ENCODE measurements at regions not wholly inside any gene's neighbourhood (a gene's known extent, or its start where the extent isn't known, plus 50 kb on each side); places are given as distances from the start of the nearest gene placed in this dataset.
"Not testable (repeated sequence)": the region's sequence is repeated elsewhere in the genome, so short reads cannot be mapped to it uniquely, and the experiment has no call there.

DNA sequence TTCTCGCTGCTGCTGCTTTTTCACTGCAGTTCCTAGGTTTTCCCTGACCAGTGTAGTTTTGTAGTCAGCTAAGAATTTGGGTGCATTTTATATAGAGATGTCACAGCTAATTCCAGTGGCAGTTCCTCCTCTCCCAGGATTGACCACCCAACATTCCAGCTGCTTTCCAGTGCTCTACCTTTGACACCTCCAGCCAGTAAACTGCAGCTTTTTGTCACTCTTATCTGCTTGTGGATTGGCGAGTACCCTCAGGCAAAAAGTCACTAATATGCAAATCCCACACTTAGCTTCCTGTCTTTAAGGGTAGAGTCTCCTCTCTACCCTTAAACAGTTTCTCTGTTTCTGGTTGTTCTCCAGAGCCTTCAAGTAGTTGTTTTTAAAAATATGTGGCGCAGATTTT is 146.9 kb upstream of the KCNG1 start:
- no peaks in the 10 kb centered on the region for H3K36me3 ChIP-seq (ENCODE audit: control insufficient read depth, insufficient read depth, low read length)
- H3K4me1 ChIP-seq (ENCODE audit: control insufficient read depth, insufficient read depth, low read length, poor library complexity, severe bottlenecking): no peaks in the 10 kb centered on the region
- no peak overlapping the region for H3K27ac ChIP-seq (ENCODE audit: insufficient read depth, low read length, poor library complexity, severe bottlenecking)
- no peaks in the 10 kb centered on the region for H3K27me3 ChIP-seq (replicated peaks; ENCODE audit: control insufficient read depth, insufficient read depth, low read length, poor library complexity, severe bottlenecking)
- H3K4me3 ChIP-seq (ENCODE audit: insufficient read depth, low read depth, low read length, poor library complexity, severe bottlenecking): no peak overlapping the region
- no peaks in the 10 kb centered on the region for H3K9me3 ChIP-seq (ENCODE audit: control insufficient read depth, low read length)
- DNase-seq: no peak

- not testable (repeated sequence) for H3K27ac ChIP-seq (ENCODE audit: insufficient read depth, low read length, poor library complexity, severe bottlenecking)
Observed at GRCh38 chr20:51167911-51168310, 145.0 kb upstream of the KCNG1 start.

GRCh38 chr20:51166489-51166888 is 143.6 kb upstream of the KCNG1 start:
- Histone ChIP-seq H3K27ac (ENCODE audit: insufficient read depth, low read length, poor library complexity, severe bottlenecking) (no peak overlapping the region), H3K27me3 (replicated peaks; ENCODE audit: control insufficient read depth, insufficient read depth, low read length, poor library complexity, severe bottlenecking) (no peaks in the 10 kb centered on the region), H3K4me3 (ENCODE audit: insufficient read depth, low read depth, low read length, poor library complexity, severe bottlenecking) (no peak overlapping the region), H3K9me3 (ENCODE audit: control insufficient read depth, low read length) (no peaks in the 10 kb centered on the region), H3K36me3 (ENCODE audit: control insufficient read depth, insufficient read depth, low read length) (no peaks in the 10 kb centered on the region), H3K4me1 (ENCODE audit: control insufficient read depth, insufficient read depth, low read length, poor library complexity, severe bottlenecking) (no peaks in the 10 kb centered on the region)
- DNase-seq: no peak

More at GRCh38 chr20:51167911-51168310, 145.0 kb upstream of the KCNG1 start:
- H3K27me3 ChIP-seq (replicated peaks; ENCODE audit: control insufficient read depth, insufficient read depth, low read length, poor library complexity, severe bottlenecking); DNase-seq; H3K36me3 ChIP-seq (ENCODE audit: control insufficient read depth, insufficient read depth, low read length); H3K4me3 ChIP-seq (ENCODE audit: insufficient read depth, low read depth, low read length, poor library complexity, severe bottlenecking); H3K4me1 ChIP-seq (ENCODE audit: control insufficient read depth, insufficient read depth, low read length, poor library complexity, severe bottlenecking); H3K9me3 ChIP-seq (ENCODE audit: control insufficient read depth, low read length): not testable (repeated sequence)

DNA sequence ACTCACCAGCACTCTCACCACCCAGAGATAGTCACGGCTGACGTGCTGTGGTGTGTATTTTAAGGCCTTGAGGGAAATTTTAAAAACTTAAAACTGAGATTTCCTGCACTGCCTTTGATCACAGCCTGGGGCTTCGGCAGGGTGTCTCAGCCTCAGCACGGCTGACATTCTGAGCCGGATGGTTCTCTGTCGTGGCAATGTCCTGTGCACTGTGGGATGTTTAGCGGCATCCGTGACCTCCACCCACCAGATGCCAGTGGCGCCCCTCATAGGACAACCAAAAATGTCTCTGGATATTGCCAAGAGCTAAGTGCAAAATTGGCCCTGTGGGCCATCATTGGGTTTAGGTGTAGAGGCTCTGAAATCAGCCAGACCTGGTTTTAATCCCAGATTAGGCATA is 142.2 kb upstream of the KCNG1 start:
- no peak for DNase-seq
- Histone ChIP-seq H3K27me3 (replicated peaks; ENCODE audit: control insufficient read depth, insufficient read depth, low read length, poor library complexity, severe bottlenecking) (no peaks in the 10 kb centered on the region), H3K27ac (ENCODE audit: insufficient read depth, low read length, poor library complexity, severe bottlenecking) (no peak overlapping the region), H3K4me1 (ENCODE audit: control insufficient read depth, insufficient read depth, low read length, poor library complexity, severe bottlenecking) (no peaks in the 10 kb centered on the region), H3K36me3 (ENCODE audit: control insufficient read depth, insufficient read depth, low read length) (no peaks in the 10 kb centered on the region), H3K4me3 (ENCODE audit: insufficient read depth, low read depth, low read length, poor library complexity, severe bottlenecking) (no peak overlapping the region), H3K9me3 (ENCODE audit: control insufficient read depth, low read length) (no peaks in the 10 kb centered on the region)

DNA sequence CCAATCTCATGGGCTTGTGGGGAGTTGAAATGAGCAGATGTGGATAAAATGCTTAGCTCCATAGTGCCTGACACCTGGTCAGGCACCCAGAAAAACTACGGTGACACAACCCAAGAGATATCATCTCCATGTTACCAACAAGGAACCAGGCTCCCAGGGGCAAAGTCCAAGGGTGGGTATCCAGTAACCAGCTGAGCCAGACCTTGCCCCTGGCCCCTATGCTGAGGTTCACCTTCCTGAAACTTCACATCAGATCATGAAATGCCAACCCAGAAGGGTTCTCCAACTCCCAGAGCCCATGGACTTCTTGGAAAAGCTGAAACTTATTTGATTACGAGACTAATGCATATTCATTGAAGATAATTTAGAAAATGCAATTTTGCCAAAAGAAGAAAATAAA is 141.8 kb upstream of the KCNG1 start:
- no peaks in the 10 kb centered on the region for H3K27me3 ChIP-seq (replicated peaks; ENCODE audit: control insufficient read depth, insufficient read depth, low read length, poor library complexity, severe bottlenecking)
- H3K36me3 ChIP-seq (ENCODE audit: control insufficient read depth, insufficient read depth, low read length): no peaks in the 10 kb centered on the region
- no peaks in the 10 kb centered on the region for H3K9me3 ChIP-seq (ENCODE audit: control insufficient read depth, low read length)
- no peaks in the 10 kb centered on the region for H3K4me1 ChIP-seq (ENCODE audit: control insufficient read depth, insufficient read depth, low read length, poor library complexity, severe bottlenecking)
- no peak overlapping the region for H3K27ac ChIP-seq (ENCODE audit: insufficient read depth, low read length, poor library complexity, severe bottlenecking)
- no peak overlapping the region for H3K4me3 ChIP-seq (ENCODE audit: insufficient read depth, low read depth, low read length, poor library complexity, severe bottlenecking)
- no peak for DNase-seq

GRCh38 chr20:51163996-51164600 is 141.2 kb upstream of the KCNG1 start:
- Histone ChIP-seq H3K36me3 (ENCODE audit: control insufficient read depth, insufficient read depth, low read length) (no peaks in the 10 kb centered on the region), H3K27ac (ENCODE audit: insufficient read depth, low read length, poor library complexity, severe bottlenecking) (no peak overlapping the region), H3K9me3 (ENCODE audit: control insufficient read depth, low read length) (no peaks in the 10 kb centered on the region), H3K4me3 (ENCODE audit: insufficient read depth, low read depth, low read length, poor library complexity, severe bottlenecking) (no peak overlapping the region), H3K4me1 (ENCODE audit: control insufficient read depth, insufficient read depth, low read length, poor library complexity, severe bottlenecking) (no peaks in the 10 kb centered on the region), H3K27me3 (replicated peaks; ENCODE audit: control insufficient read depth, insufficient read depth, low read length, poor library complexity, severe bottlenecking) (no peaks in the 10 kb centered on the region)
- no peak for DNase-seq

DNA sequence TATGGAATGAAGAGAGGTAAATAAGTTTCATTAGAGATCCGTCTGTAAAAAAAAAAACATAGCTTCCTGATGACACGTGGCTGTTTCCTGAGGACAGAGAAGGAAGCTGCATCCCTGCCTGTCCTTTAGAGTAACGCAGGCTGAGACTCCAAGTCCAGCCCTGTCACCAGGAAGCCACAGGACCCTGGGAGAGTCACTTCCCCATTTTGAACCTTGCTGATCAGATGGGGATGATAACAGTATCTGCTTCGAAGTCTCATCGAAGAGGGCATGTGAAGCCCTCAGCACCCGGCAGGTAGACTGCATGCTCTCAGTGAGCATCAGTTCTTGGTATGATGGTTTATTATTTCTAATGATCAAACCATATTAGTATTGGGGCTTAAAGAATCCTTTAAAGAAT is 139.1 kb upstream of the KCNG1 start:
- Histone ChIP-seq H3K9me3 (ENCODE audit: control insufficient read depth, low read length) (no peaks in the 10 kb centered on the region), H3K27me3 (replicated peaks; ENCODE audit: control insufficient read depth, insufficient read depth, low read length, poor library complexity, severe bottlenecking) (no peaks in the 10 kb centered on the region), H3K4me1 (ENCODE audit: control insufficient read depth, insufficient read depth, low read length, poor library complexity, severe bottlenecking) (no peaks in the 10 kb centered on the region), H3K4me3 (ENCODE audit: insufficient read depth, low read depth, low read length, poor library complexity, severe bottlenecking) (no peak overlapping the region), H3K36me3 (ENCODE audit: control insufficient read depth, insufficient read depth, low read length) (no peaks in the 10 kb centered on the region), H3K27ac (ENCODE audit: insufficient read depth, low read length, poor library complexity, severe bottlenecking) (no peak overlapping the region)
- no peak for DNase-seq

DNA sequence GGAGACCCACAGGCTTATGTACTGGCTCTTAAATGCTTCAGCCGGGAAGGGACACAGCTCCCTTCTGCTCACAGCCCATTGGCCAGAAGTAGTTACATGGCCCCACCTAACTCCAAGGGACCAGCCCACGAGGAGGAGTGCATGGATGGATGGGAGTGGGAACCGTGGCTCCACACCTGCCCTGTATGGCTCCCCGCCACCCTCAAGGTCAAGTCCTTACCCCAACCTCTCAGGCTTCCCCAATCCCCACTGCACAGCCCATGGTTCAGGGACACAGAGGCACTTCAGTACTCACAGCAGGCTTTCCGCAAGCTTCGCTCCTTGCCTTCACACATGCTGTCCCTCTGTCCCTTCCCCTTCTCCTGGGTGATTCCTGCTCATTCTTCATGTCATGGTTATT is 137.9 kb upstream of the KCNG1 start:
- no peaks in the 10 kb centered on the region for H3K9me3 ChIP-seq (ENCODE audit: control insufficient read depth, low read length)
- H3K4me3 ChIP-seq (ENCODE audit: insufficient read depth, low read depth, low read length, poor library complexity, severe bottlenecking): no peak overlapping the region

GRCh38 chr20:51159981-51160380 is 137.1 kb upstream of the KCNG1 start:
- no peaks in the 10 kb centered on the region for H3K27me3 ChIP-seq (replicated peaks; ENCODE audit: control insufficient read depth, insufficient read depth, low read length, poor library complexity, severe bottlenecking)
- no peaks in the 10 kb centered on the region for H3K36me3 ChIP-seq (ENCODE audit: control insufficient read depth, insufficient read depth, low read length)
- no peak for DNase-seq
- no peak overlapping the region for H3K4me3 ChIP-seq (ENCODE audit: insufficient read depth, low read depth, low read length, poor library complexity, severe bottlenecking)
- no peak overlapping the region for H3K27ac ChIP-seq (ENCODE audit: insufficient read depth, low read length, poor library complexity, severe bottlenecking)
- H3K9me3 ChIP-seq (ENCODE audit: control insufficient read depth, low read length): no peaks in the 10 kb centered on the region
- no peaks in the 10 kb centered on the region for H3K4me1 ChIP-seq (ENCODE audit: control insufficient read depth, insufficient read depth, low read length, poor library complexity, severe bottlenecking)

More for the DNA sequence above, 137.9 kb upstream of the KCNG1 start:
- no peak for DNase-seq
- Histone ChIP-seq H3K36me3 (ENCODE audit: control insufficient read depth, insufficient read depth, low read length) (no peaks in the 10 kb centered on the region), H3K4me1 (ENCODE audit: control insufficient read depth, insufficient read depth, low read length, poor library complexity, severe bottlenecking) (no peaks in the 10 kb centered on the region), H3K27me3 (replicated peaks; ENCODE audit: control insufficient read depth, insufficient read depth, low read length, poor library complexity, severe bottlenecking) (no peaks in the 10 kb centered on the region), H3K27ac (ENCODE audit: insufficient read depth, low read length, poor library complexity, severe bottlenecking) (no peak overlapping the region)

GRCh38 chr20:51159303-51159702 is 136.4 kb upstream of the KCNG1 start:
- no peak for DNase-seq
- Histone ChIP-seq H3K27ac (ENCODE audit: insufficient read depth, low read length, poor library complexity, severe bottlenecking) (no peak overlapping the region), H3K36me3 (ENCODE audit: control insufficient read depth, insufficient read depth, low read length) (no peaks in the 10 kb centered on the region), H3K4me1 (ENCODE audit: control insufficient read depth, insufficient read depth, low read length, poor library complexity, severe bottlenecking) (no peaks in the 10 kb centered on the region), H3K9me3 (ENCODE audit: control insufficient read depth, low read length) (no peaks in the 10 kb centered on the region), H3K4me3 (ENCODE audit: insufficient read depth, low read depth, low read length, poor library complexity, severe bottlenecking) (no peak overlapping the region), H3K27me3 (replicated peaks; ENCODE audit: control insufficient read depth, insufficient read depth, low read length, poor library complexity, severe bottlenecking) (no peaks in the 10 kb centered on the region)
